HG02642 (cell line): ENCODE measurements at regions not wholly inside any gene's neighbourhood (a gene's known extent, or its start where the extent isn't known, plus 50 kb on each side); places are given as distances from the start of the nearest gene placed in this dataset.
"Not testable (repeated sequence)": the region's sequence is repeated elsewhere in the genome, so short reads cannot be mapped to it uniquely, and the experiment has no call there.

Experiments used
- ATAC-seq: cut with Tn5 transposase; IDR thresholded peaks from one replicate; pipeline ENCODE4 v1.9.1; 2021; ENCODE audit warnings: mild to moderate bottlenecking; ENCODE audit not compliant: unreplicated experiment, poor library complexity

DNA sequence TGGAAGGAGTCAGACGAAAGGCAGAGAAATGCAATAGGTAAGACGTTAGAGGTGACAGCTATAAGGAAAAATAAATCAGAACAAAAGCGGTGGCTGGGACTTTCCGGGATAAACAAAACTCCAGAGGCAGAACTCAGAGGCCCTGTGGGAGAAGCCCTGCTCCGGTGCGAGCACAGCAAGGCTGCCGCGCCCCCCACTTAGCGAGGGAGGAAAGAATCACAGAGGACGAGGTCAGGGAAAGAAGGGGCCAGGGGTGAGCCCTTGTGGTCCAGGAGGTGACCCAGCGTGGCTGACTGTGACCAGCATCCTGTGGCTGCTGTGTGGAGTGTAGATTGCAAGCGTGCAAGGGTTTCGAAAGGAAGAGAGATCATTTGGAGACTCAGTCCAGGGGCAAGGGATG is 591.8 kb upstream of the ADARB2 start:
- ATAC-seq = no peak

DNA sequence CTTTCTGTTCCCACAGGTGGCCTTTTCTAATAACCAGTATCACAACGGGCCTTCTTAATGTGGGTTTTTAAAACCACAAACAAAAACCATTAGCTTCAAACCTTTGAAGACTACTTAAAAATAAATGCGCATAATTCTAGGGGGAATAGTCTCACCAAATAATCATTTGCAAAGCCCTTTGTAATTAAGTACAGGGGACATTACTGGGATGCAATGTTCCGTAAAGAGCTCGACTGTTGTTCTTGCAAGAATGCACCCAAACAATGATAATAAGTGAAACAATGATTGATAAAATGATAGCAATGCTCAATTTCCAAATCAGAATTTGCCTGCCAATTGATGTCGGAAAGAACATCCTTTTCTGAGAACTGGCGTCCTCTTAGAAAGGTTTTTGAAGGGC is 589.1 kb upstream of the ADARB2 start:
- no peak for ATAC-seq

DNA sequence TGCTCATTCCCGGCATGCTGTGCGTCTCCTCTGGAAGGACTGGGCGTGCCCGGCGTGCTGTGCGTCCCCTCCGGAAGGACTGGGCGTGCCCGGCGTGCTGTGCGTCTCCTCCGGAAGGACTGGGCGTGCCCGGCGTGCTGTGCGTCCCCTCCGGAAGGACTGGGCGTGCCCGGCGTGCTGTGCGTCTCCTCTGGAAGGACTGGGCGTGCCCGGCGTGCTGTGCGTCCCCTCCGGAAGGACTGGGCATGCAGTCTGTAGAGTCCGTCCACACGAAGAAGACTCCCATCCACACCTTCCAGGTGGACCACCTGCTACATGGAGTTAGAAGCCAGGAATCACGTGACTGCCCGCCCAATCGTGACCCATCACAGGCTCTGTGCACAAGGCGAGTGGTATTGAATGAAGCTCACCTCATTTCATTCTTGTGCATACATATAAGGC is 577.7 kb upstream of the ADARB2 start:
- not testable (repeated sequence) for ATAC-seq

DNA sequence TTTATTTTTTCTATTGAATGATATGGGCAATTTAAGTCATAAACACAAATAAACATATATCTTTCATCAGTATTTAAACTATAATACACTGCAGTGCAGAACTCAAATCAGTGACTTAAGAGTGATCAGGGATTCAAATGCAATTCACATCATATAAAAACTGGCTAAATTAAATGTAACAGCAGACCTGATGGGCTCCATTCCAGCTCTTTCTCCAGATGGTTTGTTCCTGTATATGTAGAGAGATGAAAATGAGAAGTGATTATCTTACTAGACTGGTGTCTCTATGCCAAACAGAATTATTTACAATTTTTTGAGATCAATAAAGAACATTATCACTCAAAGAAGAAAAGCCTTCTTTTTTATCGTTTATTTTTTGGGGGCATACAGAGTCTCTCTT is 568.8 kb upstream of the ADARB2 start:
- no peak for ATAC-seq

DNA sequence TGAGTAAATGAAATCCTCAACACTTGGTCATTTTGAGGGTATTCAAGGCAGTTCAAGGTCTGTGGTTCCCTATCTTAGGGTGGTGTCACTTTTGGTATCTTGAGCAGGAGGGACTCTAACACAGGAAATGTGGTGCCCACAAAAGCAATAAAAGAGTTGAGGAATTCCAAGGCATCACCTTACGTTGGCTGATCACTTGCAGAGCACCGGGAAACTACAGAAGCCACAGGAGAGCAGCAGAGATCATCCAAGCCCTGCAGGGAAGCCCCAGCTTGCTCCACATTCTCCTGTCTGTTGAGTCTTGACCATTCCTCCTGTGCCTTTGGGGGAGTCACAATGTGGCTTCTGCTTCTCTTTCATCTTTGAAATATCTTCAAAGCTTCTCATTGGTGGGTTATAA is 565.8 kb upstream of the ADARB2 start:
- ATAC-seq = no peak

DNA sequence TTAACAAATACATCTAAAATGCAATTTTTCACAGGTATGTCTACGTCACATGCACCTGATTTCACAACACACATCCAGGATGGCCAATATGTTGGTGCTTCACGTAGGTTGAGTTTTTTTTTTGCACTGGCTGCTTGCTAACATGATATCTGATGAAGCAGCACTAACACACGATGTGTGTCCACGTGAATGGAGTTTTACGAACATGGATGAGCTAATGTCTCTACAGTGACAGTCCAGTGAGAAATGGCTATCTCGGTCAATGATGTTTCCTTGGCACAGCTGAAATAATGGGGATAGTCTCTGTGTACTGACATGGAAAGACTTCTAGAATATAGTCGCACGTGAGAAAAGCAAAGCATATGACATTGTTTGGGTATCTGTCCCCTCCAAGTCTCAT is 563.9 kb upstream of the ADARB2 start:
- ATAC-seq = no peak

DNA sequence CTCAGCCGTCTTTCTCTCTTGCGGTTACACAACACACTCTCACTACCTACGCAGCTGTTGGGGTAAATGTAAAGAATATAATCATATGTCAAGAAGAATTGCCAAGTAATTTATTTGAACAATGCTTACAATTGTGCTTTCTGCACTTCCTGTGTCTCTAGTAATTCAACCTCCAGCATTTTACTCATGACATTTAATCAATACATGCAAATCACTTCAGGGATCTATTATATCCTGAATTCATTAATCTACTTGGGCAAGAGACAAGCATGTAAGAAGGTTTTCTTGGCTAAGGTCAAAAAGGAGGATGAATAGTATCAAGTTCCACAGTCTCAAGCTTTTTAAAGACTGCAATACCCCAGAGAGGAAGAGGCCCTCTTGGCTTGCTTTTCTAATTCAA is 562.9 kb upstream of the ADARB2 start:
- ATAC-seq = no peak

DNA sequence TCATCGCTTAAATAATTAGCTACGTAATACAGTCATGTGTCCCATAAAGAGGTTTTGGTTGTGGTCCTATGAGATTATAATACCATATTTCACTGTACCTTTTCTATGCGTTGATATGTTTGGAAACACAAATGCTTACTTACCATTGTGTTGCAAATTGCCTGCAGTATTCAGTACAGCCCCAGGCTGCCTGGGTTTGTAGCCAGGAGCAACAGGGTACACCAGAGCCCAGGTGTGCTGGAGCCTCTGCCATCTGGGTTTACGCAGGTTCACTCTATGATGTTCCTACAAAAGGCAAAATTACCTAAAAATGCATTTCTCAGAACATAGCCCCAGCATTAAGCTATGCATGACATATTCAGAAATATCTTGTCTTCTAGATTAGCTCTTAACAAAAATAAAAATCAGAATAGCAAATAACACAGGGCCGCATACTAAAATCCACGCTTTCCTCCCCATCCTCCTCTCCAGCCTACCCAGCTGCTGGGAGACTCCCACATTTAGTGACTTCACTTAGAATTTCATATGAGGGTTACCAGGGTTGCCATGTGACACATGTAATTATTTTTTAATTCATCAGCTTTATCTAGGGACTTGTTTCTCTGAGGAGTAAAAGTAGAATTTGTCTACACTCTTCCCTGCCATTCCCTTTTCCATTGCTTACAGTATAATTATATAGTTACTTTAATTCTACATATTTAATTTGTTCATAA is 559.0 kb upstream of the ADARB2 start:
- ATAC-seq = no peak

DNA sequence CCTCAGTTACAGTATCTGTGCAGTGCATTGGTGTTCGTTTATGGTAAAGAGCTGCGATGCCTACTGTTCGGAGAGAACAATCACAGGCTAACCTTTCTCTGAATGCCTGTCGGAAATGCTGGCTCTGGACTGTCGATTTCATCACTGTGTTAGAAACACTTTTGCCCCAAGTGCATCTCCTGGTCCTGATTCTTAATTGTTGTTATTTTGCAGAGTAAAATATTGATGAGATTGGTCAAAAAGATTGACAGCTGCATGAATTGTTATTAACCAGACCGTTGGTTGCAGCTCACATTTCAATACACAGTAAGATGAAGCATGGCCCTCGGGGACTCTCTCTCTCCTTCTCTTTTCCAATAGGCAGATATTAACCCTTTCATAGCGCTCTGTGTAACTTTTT is 557.4 kb upstream of the ADARB2 start:
- no peak for ATAC-seq

DNA sequence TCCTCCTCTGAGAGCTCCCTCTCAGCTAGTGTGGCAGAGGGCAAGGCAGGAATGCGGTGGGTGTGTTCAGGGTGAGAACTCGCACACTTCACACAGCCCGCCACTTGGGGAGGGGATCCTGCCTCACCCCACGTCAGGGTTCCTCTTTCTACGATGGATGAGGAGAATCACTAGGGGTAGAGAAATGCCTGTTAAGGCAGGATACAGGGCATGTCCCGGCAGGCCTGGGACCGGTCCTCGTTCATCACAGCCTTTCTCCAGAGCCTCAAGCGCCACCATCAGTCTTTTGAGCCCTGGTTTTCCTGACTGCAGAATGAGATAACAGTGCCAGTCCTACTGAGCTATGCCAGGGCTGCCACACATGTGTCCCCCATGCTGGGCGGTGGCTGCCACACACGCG is 546.7 kb upstream of the ADARB2 start:
- no peak for ATAC-seq

DNA sequence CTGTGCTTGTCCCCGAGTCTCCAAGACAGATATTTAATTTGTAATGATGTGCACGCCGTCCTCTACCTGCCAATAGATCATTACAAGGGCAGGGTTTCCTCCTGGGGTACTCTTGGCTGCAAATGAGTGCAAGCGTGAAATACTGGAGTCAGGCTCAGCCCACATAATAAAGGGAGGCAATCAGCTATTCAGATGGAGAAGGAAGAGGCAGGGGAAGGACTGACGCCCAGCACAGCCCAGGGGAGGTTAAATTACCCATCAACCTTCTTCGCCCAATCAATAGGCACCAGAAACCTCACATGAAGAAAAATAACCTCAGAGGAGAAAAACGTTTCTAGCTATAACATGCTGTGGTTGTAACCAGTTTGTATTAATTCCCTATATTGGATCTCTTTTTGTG is 544.9 kb upstream of the ADARB2 start:
- no peak for ATAC-seq

DNA sequence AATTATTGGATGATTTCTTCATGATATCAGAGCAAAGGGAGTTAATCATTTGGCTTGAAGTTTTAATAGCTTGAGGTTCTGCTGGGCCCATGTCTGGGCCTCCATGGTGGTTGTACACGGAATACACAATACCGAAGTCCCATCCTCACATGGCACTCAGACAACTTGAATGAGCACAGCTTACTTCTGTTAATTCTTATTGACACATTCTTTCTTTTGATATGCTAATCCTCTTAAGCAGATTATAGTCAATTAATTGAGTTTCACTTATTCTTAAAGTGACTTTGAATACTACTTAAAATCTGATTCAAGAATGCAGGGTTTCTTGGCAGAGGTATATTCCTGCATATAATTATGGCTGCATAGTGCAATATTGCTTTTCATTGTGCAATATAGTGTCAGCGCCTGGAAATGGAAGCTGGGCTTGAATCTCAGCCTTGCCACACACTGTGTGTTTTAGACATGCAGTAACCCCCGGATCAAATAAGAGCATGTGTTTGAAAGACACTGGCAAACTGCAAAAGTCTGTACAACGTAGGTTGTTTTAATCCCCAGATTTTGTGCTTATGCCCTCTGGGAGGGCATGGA is 543.5 kb upstream of the ADARB2 start:
- ATAC-seq = no peak

DNA sequence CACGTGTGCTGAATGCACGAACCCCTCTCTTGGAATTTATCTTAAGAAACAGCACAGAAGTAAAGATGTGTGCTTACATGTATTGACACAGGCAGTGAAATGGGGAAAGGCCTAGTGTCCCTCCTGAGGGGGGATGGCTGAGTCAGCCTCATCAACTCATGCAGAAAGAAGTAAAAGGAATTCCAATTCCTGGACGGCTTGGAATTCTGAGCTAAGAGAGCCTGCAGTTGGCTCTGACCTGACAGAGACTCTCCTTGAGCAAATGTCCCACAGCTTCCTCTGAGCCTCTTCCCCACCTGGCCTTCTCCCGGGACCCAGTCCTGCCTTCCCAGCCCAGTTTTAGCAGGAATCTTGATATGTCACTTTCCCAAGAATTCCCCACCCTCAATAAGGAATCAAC is 542.4 kb upstream of the ADARB2 start:
- ATAC-seq = no peak

DNA sequence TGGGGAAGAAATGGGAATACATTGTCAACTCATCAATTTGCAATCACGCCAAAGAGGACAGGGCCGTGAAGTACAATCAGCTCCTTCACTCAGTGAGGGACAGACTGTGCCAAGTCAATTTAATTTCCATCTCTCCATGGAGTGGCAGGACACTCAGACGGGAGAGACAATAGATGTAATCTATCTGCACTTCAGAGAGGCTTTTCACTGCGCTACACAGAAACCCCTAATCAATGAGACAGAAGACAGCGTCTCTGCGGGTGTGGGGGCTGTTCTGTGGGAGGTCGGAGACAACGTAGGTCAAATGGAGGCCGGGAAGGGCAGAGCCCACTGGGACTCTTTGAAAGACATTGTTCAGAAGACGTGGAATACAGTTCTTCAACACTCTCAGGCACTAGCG is 541.0 kb upstream of the ADARB2 start:
- no peak for ATAC-seq

DNA sequence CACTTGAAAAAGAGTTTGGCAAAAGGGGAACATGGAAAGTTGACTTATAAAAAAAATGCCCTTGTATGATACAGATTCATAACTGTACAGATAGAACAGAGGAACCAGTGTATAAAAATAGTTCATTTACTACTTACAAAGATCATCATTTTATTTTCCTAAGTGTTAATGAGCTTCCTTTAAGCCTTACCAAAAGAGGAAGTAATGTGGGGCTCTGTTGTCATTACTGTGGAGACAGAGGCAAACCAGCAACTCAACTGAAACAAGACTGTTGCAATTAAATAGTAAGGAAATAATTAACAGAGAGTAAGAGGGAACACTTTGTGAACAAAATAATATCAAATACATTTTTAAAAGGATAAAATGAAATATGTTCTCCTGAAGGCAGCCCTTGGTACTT is 526.2 kb upstream of the ADARB2 start:
- ATAC-seq = no peak

DNA sequence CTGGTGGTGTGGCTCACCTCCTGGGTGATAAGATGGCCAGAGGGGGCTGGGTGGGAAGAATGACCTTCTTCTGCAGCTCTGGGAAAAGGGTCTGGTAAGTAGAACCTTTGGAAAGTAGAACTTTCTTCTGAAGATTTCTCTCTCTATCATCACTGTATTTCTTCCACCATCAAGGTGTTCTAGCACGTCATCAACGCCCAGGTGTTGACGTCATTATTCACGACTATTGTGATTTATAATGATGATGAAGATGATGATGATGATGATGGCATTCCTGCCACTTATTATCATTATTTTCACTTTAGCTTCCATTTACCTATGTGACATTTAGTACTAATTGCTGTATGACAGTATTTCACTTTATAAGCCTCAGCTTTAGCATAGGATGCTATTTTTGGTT is 525.6 kb upstream of the ADARB2 start:
- ATAC-seq = no peak

DNA sequence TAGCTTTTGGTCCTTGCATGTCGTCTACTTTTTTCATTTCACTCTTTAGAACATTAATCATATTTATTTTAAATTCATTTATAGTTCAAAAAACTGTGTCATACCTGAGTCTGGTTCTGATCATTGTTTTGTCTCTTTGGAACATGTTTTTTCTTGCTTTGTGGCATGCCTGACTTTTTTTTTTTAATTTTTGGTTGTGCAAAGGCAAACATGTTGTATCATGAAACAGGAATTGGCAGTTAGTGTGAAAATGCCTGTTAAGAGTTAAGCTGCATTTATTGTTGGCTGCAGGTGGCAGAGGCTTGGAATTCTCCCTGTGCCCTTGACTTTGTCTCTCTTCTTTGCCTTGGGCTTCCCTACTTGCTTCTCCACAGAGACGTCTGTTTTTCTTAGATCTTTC is 525.0 kb upstream of the ADARB2 start:
- ATAC-seq = no peak

DNA sequence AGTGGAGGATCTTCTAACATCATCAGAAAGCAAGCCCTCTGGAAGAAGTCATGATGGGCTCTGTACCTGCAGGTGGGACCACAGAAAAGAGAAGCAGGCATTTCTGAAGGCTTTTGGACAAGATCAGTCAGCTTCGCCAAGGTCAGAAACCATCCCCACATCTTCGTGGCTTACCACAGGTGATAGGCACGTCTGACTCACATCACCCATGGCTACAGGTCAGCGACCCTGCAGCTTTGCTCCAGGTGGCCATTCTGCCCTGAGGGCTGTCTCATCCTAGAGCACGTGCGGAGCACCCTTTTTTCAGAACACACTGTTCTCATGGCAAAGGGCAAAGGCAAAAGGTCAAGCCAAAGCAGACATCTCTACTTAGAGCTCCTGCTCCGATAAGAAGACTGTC is 518.9 kb upstream of the ADARB2 start:
- ATAC-seq = no peak

DNA sequence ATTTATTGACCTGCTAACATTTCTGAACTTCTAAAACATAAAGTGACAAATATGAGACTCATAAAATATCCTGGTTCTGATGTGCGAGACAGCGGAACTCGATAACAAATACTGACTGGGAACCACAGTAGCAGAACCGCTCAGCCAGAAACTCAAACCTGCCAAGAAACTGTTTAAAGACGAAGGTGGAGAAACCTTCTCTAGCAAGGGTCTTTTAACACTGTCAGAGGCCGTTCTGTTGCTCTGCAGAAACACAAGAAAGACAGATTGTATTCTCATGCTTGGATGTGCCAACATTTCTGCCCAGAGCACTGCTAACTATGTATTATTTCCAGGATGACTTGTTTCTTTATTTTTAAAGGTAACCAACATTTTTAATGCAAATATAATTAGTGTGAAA is 514.8 kb upstream of the ADARB2 start:
- no peak for ATAC-seq

DNA sequence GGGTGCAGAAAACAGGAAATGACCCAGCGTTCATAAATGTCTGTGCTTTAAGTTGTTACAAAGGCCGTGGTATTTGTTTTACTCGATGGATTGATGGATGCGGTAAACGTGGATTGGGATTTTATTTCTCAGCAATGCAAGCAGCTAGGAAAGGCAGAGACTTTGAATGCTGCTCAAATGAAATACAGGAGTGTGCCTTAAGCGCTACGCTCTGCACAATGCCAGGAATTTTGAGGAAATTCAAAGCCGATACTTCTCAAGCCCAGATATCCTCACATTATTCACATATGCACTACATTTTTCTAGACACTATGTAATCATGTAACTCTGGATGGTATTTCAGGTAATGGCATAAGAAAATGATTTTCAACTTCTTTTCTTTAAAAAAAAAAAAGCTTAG is 514.3 kb upstream of the ADARB2 start:
- ATAC-seq = no peak

DNA sequence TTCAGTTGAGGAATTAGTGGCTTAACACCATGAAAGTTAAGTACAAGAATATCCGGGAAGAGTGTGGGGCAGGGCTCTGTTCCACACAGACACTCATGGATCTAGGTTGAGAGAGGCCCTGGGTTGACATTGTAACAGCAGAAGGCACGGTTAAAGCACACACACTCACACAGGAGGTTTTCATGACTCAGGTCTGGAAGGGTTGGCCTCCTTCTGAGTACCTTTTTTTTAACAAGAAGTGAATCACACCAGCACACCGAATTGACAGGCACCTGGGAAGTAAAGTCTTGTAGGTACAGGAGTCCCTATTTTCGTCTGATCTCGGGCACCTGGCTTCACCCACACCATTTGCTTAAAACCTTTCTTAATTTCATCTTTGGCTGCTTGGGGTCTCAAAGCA is 509.4 kb upstream of the ADARB2 start:
- ATAC-seq = no peak

DNA sequence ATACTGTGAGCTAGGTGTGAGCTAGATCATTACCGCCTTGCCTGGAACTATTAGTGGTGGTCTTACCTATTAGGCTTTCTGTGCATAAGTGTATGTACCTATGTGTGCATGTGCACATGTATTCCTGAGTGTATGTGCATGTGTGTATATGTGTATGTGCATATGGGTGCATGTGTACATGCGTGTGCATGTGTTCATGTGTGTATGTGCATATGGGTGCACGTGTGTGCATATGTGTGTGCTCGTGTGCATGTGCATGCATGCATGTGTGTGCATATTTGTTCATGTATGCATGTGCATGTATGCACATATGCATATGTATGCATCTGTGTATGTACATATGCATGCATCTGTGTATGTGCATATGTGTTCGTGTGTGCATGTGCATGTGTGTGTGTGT is 508.3 kb upstream of the ADARB2 start:
- ATAC-seq = no peak
